GM19452 (cell line): ENCODE measurements at regions not wholly inside any gene's neighbourhood (a gene's known extent, or its start where the extent isn't known, plus 50 kb on each side); places are given as distances from the start of the nearest gene placed in this dataset.
"Not testable (repeated sequence)": the region's sequence is repeated elsewhere in the genome, so short reads cannot be mapped to it uniquely, and the experiment has no call there.

Source experiments
- ATAC-seq: cut with Tn5 transposase; IDR thresholded peaks from one replicate; pipeline ENCODE4 v1.9.1; 2021; ENCODE audit not compliant: unreplicated experiment

DNA sequence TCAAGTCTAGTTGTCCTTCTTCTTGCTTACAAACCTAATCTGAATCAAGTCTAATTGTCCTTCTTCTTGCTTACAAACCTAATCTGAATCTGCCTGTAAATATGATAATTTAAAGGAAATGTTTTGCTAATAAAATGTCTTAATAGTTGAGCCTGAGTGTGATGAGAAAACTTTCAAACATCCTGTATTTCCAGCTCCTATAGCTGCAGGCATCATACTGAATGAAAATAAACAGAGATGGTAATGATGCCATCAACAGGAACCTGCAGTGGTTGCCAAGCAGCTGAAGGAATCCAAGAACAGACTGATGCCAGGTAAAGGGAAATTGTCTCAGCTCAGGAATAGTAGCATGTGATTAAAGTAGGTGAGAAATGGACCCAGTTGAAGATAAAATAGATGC, 156.1 kb upstream of the IRS4 start:
- ATAC-seq, result no peak

DNA sequence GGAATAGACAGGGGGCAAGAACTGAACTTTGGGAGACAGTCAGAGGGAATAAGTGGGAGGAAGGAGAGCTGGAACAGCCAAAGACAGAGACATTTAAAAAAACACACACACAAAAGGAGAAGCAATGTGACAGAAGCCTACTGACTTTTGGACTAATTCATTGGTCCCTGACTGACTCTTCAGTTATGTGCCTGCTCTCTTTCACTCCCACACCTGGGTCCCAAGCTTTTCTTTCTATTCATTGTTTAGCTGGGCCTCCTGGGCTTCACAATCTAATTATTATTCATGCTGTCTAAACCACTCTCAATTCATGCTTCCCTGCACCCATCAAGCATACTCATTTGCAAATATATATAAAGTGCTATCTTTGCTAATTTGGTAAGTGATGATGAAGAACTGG, 139.2 kb upstream of the IRS4 start:
- no peak for ATAC-seq

DNA sequence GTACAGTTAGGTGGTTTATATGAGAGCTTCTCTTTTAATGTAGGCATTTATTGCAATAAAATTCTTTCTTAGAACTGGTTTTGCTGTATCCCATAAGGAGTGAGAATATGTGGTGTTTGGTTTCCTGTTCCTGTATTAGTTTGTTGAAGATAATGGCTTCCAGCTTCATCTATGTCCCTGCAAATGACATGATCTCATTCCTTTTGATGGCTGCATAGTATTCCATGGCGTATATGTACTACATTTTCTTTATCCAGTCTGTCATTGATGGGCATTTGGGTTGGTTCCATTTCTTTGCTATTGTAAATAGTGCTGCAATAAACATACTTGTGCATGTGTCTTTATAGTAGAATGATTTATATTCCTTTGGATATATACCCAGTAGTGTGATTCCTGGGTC, 106.7 kb upstream of the IRS4 start:
- ATAC-seq, result not testable (repeated sequence)

DNA sequence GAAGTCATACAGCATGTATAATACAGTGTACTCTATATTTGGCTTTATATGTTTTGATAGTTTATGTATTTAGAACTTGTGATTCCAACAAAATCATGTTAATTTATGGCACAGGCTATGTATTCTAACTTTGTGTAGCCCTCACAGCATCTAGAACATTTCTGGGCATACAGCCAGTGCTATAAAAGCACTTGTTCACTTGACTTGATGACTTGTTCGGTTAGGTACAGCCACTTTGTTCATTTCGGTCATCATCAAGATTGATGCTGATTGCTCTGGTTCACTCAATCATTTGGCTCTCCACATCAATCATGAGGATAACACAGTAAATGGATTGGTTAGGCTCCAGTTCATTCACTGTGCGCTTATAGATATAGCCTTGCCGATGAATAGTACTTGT, 97.6 kb upstream of the IRS4 start:
- no peak for ATAC-seq

DNA sequence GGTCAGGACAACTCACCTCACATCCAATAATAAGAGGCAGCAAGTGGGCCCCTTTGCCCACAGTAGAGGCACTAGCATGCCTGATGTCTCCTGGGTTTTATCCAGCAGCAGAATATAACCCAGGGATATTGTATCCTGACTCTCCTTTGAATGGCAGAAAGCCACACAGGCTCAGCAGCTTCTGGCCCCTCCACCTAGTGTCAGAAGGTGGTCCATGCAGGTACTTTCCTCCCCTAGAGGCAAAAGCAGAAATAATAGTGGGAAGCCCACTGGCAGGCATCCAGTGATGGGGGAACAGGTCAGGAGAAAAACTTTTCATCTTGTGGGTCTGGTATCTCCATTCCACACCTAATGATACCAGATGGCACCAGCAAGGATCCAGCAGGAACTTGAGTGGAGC, 75.5 kb upstream of the IRS4 start:
- no peak for ATAC-seq

DNA sequence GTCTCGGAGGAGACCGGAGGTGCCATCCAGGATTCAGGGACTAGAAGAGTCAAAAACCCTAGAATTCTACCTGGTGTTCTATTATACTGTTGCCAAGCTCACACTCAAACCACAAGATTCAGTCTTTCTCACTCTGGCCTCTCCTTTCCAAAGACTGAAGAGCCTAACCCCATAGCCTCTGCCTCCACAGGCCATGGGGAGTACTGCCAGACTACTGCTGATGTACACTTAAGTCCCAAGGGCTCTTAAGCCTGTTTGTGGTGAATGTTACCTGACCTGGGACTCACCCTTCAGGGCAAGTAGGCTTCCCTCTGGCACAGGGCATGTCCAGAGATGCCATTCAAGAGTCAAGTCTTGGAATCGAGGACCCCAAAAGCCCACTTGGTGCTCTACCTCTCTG, 58.9 kb upstream of the IRS4 start:
- no peak for ATAC-seq
